ENCODE measurements at regions not wholly inside any gene's neighbourhood (a gene's known extent, or its start where the extent isn't known, plus 50 kb on each side); places are given as distances from the start of the nearest gene placed in this dataset.
A peak's percentile ranks its signal among the peaks of the same experiment; 100 is the strongest.

DNA sequence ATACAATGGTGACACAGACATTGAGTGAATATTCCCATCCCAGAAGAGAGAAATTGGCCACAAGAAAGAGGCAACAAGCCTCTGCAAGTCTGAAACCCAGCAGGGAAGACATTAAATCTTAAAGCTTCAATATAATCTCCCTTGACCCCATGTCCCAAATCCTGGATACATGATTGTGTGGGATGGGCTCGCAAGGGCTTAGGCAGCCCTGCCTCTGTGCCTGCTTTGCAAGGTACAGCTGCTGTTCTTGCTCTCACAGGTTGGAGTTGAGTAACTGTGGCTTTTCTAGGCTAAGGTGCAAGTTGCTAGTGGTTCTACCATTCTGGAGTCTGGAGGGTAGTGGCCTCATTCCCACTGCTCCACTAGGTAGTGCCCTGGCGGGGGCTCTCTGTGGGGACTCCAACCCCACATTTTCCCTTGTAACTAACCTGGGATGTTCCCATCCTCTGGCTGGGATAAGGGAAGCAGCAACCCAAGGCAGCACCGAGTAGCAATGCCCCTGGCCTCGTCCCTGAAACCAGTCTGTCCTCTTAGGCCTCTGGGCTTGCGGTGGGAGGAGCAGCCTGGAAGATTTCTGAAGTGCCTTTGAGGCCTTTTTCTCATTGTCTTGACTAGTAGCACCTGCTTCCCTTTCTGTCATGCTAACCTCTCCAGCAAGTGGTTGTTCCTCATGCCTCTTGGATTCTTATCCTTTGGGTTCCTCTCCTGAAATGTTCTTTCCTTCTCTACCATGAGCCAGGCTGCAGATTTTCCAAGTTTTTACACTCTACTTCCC is 90.0 kb downstream of the FAM174B start:
- intact Hi-C loops (cut with DNase I), result no loop called here
- ATAC-seq (no peak), DNase-seq (no peak)
- Histone ChIP-seq H3K4me1 (ENCODE audit: control insufficient read depth, insufficient read depth, low read length) (peaks cover 2% of the 10 kb centered on the region), H3K4me3 (ENCODE audit: low read length) (no peak overlapping the region), H3K27ac (ENCODE audit: low read length) (no peak overlapping the region), H3K9me3 (ENCODE audit: control insufficient read depth, low read length) (no peaks in the 10 kb centered on the region), H3K27me3 (ENCODE audit: control insufficient read depth, insufficient read depth) (no peaks in the 10 kb centered on the region)
- WGBS, result 94% methylated on average over 5 of the region's 5 CpGs

DNA sequence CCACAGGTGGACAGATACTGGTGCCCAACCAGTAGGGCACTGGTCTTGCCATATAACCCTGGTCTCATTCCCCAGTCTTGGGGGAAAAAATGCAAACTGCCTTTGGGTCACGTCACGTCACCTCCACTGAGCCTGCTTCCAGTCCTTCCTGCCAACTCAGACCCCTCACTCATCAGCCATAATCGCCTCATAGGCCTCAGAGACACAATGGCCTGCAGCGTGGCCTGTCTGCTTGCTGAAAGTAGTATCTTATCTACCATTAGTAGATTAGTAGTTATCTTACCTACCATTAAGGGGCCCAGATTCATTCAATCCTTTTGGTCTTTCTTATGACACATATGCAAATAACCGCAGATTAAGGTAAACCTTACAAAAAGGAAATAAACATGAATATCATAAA is 93.8 kb downstream of the FAM174B start:
- no peak overlapping the region for H3K4me3 ChIP-seq (ENCODE audit: low read length)
- H3K27ac ChIP-seq (ENCODE audit: low read length), result no peak overlapping the region
- 79% methylated on average over 5 of the region's 5 CpGs for WGBS
- no peaks in the 10 kb centered on the region for H3K27me3 ChIP-seq (ENCODE audit: control insufficient read depth, insufficient read depth)
- H3K4me1 ChIP-seq (ENCODE audit: control insufficient read depth, insufficient read depth, low read length), result peaks cover 2% of the 10 kb centered on the region
- H3K9me3 ChIP-seq (ENCODE audit: control insufficient read depth, low read length), result no peaks in the 10 kb centered on the region
- ATAC-seq (no peak), DNase-seq (no peak)
- intact Hi-C loops (cut with DNase I), result no loop called here

DNA sequence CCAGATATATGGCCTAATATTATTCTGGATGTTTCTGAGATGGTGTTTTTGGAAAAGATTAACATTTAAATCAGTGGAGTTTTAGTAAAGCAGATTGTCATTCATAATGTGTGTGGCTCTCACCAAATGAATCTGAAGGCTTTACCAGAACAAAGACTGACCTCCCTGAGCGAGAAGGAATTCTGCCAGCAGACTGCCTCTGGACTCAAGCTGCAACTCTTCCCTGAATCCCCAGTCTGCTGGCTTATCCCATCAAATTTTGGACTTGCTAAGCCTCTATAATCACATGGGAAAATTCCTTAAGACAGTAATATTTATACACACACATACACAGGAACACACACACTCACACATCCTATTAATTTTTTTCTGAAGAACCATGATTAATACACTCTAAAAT is 102.3 kb downstream of the FAM174B start:
- H3K27ac ChIP-seq (ENCODE audit: low read length), result no peak overlapping the region
- intact Hi-C loops (cut with DNase I), result no loop called here
- ATAC-seq (no peak), DNase-seq (no peak)
- no peak overlapping the region for H3K4me3 ChIP-seq (ENCODE audit: low read length)
- 69% methylated on average over 1 of the region's 1 CpG for WGBS
- H3K27me3 ChIP-seq (ENCODE audit: control insufficient read depth, insufficient read depth), result no peaks in the 10 kb centered on the region
- no peaks in the 10 kb centered on the region for H3K9me3 ChIP-seq (ENCODE audit: control insufficient read depth, low read length)
- H3K4me1 ChIP-seq (ENCODE audit: control insufficient read depth, insufficient read depth, low read length), result no peaks in the 10 kb centered on the region

DNA sequence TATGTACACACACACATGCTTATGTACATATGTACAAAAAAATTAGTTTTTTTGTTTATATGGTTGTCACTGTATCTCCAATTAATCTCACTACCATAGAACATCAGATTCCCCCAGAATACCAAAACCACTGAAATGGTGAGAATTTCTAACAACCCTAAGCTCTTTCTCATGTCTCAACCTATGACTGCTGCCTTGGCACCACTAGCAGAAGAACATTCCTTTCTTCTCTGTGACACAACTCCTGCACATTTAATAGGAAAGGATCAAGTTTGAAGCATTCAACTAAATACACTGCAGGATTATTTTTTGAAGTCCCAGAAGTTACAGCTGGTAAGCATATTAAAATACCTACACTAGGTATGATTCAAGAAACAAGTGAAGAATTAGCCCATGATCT is 109.6 kb downstream of the FAM174B start:
- Histone ChIP-seq H3K9me3 (ENCODE audit: control insufficient read depth, low read length) (no peaks in the 10 kb centered on the region), H3K4me1 (ENCODE audit: control insufficient read depth, insufficient read depth, low read length) (no peaks in the 10 kb centered on the region), H3K27ac (ENCODE audit: low read length) (no peak overlapping the region), H3K4me3 (ENCODE audit: low read length) (no peak overlapping the region), H3K27me3 (ENCODE audit: control insufficient read depth, insufficient read depth) (peaks cover 3% of the 10 kb centered on the region)
- intact Hi-C loops (cut with DNase I), result no loop called here
- ATAC-seq (no peak), DNase-seq (no peak)

DNA sequence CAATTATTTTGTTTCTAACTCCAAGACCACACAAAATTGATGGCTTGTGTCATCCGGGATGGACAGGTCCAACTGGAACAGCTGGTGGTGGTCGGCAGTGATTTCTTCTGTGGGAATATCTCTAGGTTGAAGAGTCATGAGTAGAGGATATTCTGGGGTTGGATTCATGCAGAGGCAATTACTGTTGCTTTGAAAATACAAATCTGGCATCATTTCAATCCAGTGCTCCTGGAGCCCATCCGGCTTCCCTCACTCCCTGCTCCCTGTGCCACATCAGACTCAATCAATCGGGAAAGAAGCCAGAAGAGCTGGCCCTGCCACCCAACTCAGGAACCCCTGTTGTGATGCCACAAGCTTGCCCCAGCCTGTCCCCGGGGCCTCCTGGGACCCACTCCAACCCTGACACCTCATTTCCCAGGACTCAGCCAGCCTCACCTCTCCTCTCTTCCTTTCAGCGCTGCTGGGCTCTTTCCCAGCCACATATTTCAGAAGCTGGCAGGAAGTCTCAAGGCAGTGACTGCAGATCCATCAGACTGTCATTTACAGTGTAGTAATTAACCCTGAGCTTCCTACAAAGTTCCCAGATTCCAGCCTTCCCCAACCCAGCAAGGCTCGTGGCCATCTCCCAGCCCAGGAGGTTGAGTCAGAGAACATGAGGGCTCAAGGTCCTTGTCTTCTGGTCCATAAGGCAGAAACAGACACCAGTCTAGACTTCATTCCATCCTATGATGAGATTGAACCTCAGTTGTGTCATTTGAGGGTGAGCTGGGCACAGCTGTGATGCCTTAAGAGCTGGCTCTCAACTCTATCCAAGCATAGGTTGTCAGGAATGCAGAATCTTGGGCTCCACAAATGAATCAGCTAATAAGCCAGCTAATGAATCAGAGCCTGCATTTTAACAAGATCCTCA is 114.0 kb downstream of the FAM174B start:
- 31% methylated on average over 7 of the region's 7 CpGs for WGBS
- Histone ChIP-seq H3K27ac (ENCODE audit: low read length) (peak overlapping the region; percentile 28), H3K4me1 (ENCODE audit: control insufficient read depth, insufficient read depth, low read length) (no peaks in the 10 kb centered on the region), H3K4me3 (ENCODE audit: low read length) (no peak overlapping the region), H3K27me3 (ENCODE audit: control insufficient read depth, insufficient read depth) (no peaks in the 10 kb centered on the region), H3K9me3 (ENCODE audit: control insufficient read depth, low read length) (no peaks in the 10 kb centered on the region)
- peak; percentile 54 to 82 (median 76) for DNase-seq
- intact Hi-C loops (cut with DNase I), result no loop called here
- peak; percentile 92 to 95 for ATAC-seq

DNA sequence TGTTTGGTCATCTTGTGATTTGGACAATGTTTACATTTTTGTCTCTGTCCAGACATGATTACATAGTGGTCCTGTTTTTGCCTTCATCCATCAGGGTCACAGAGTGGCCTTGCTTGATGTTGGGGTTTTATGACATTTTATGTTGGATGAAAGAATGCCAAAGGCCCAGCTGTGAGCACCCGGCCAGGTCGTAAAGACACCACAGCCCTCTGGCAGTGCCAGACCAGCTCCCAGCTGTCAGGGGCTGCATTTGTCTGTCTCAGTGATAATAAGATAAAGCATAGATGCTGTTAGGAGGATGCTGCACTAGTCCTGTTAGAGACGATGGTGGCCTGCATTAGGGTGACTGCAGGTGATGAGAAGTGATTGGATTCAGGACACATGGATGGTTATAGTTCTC is 117.5 kb downstream of the FAM174B start:
- Histone ChIP-seq H3K9me3 (ENCODE audit: control insufficient read depth, low read length) (no peaks in the 10 kb centered on the region), H3K4me1 (ENCODE audit: control insufficient read depth, insufficient read depth, low read length) (peaks cover 2% of the 10 kb centered on the region), H3K4me3 (ENCODE audit: low read length) (no peak overlapping the region), H3K27ac (ENCODE audit: low read length) (no peak overlapping the region), H3K27me3 (ENCODE audit: control insufficient read depth, insufficient read depth) (no peaks in the 10 kb centered on the region)
- ATAC-seq (no peak), DNase-seq (no peak)
- WGBS, result 59% methylated on average over 3 of the region's 3 CpGs
- intact Hi-C loops (cut with DNase I), result no loop called here

DNA sequence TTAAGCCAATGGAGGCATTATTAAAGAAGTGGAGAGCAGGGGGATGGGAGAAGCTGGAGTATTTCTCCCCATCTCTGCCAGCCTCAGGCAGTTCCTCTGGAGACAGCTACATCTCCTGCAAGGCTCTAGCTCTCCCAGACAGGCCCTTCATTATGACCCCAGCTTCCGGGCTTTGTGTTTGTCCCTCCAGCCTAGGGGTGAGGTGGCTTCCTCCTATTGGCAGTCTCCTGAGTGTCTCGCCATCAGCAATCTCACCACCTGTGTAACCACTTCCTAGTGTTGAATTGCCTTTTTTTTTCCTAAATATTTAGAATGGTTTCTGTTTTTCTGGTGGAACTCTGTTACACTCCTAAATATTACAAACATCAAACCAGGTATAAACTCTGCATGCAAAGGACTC is 122.3 kb downstream of the FAM174B start:
- H3K27me3 ChIP-seq (ENCODE audit: control insufficient read depth, insufficient read depth), result no peaks in the 10 kb centered on the region
- no peak for ATAC-seq
- no peak overlapping the region for H3K4me3 ChIP-seq (ENCODE audit: low read length)
- no peaks in the 10 kb centered on the region for H3K9me3 ChIP-seq (ENCODE audit: control insufficient read depth, low read length)
- H3K27ac ChIP-seq (ENCODE audit: low read length), result no peak overlapping the region
- WGBS, result 61% methylated on average over 2 of the region's 2 CpGs
- intact Hi-C loops (cut with DNase I), result no loop called here
- peaks cover 2% of the 10 kb centered on the region for H3K4me1 ChIP-seq (ENCODE audit: control insufficient read depth, insufficient read depth, low read length)
- no peak for DNase-seq

DNA sequence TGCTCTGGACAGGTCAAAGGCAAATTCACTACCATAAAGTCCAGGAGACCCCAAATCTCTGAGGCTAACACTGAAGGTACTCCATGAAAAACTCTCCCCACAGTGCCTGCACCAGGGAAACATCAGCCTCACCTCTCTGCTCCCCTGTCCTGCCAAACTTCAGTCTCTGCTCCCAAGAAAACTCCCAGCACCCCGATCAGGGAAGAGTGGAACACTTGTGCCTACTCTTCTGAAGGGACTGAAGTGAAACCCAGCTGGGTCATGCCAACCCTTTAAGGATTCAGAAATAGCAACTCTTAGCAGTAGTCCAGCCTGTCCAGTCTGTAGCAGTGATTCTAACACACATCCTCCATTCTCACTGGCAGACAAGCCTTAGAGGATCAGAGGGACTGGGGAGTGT is 124.2 kb downstream of the FAM174B start:
- intact Hi-C loops (cut with DNase I), result no loop called here
- H3K9me3 ChIP-seq (ENCODE audit: control insufficient read depth, low read length), result no peaks in the 10 kb centered on the region
- no peak overlapping the region for H3K27ac ChIP-seq (ENCODE audit: low read length)
- H3K27me3 ChIP-seq (ENCODE audit: control insufficient read depth, insufficient read depth), result no peaks in the 10 kb centered on the region
- 69% methylated on average over 1 of the region's 1 CpG for WGBS
- peaks cover 2% of the 10 kb centered on the region for H3K4me1 ChIP-seq (ENCODE audit: control insufficient read depth, insufficient read depth, low read length)
- no peak overlapping the region for H3K4me3 ChIP-seq (ENCODE audit: low read length)
- DNase-seq (no peak), ATAC-seq (no peak)

DNA sequence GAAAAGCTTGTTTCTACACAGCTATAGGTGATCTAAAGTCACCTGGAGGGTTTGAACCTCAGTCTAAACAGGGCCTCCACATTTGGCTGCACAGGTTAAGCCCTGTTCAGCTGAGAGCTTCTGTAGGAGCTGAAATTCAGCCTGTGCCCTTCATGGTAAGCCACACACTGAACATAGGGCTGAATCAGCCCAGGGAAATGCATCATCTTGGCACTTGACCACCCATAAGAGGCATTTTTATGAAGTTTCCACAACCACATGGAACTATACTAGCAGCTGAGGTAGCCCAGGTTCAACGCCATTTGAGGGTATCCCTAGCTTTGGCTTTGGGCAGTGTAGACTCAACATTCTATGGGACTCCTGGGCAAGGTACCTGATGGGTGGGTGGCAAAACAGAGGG is 126.8 kb downstream of the FAM174B start:
- no peaks in the 10 kb centered on the region for H3K4me1 ChIP-seq (ENCODE audit: control insufficient read depth, insufficient read depth, low read length)
- no peaks in the 10 kb centered on the region for H3K27me3 ChIP-seq (ENCODE audit: control insufficient read depth, insufficient read depth)
- 94% methylated on average over 1 of the region's 1 CpG for WGBS
- intact Hi-C loops (cut with DNase I), result loop anchor here in 3 of 4 donors (5.0 to 10.0 kb wide), 3 partner anchors 154 to 189 kb away; no protein-coding TSS in a partner anchor
- DNase-seq (no peak), ATAC-seq (no peak)
- H3K4me3 ChIP-seq (ENCODE audit: low read length), result no peak overlapping the region
- no peak overlapping the region for H3K27ac ChIP-seq (ENCODE audit: low read length)
- no peaks in the 10 kb centered on the region for H3K9me3 ChIP-seq (ENCODE audit: control insufficient read depth, low read length)

DNA sequence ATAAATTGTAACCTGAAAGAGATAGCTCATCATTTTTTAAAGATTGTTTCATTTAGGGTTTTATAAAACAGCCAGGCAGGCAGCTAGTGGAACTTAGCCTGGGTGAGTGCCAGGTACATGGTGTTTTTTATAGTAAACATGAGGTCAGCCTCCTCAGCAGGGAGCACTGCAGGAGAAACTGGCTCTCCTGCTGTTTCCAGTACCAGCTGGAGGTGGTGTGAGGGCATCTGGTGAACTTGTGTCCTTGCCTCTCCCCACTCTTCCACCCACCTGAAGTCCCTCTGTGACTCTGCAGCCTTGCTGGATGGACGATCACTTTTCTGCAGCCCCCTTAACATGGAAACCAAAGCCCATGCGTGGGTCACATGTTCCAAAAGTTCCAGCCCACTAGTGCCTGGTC is 128.4 kb downstream of the FAM174B start:
- Histone ChIP-seq H3K4me1 (ENCODE audit: control insufficient read depth, insufficient read depth, low read length) (no peaks in the 10 kb centered on the region), H3K27ac (ENCODE audit: low read length) (peak overlapping the region; percentile 25), H3K4me3 (ENCODE audit: low read length) (no peak overlapping the region), H3K27me3 (ENCODE audit: control insufficient read depth, insufficient read depth) (no peaks in the 10 kb centered on the region), H3K9me3 (ENCODE audit: control insufficient read depth, low read length) (no peaks in the 10 kb centered on the region)
- 61% methylated on average over 2 of the region's 2 CpGs for WGBS
- ATAC-seq (peak; percentile 57 to 80), DNase-seq (peak in 1 of 3 donors; percentile 47)
- intact Hi-C loops (cut with DNase I), result loop anchor here in 3 of 4 donors (5.0 to 10.0 kb wide), 3 partner anchors 155 to 190 kb away; no protein-coding TSS in a partner anchor

DNA sequence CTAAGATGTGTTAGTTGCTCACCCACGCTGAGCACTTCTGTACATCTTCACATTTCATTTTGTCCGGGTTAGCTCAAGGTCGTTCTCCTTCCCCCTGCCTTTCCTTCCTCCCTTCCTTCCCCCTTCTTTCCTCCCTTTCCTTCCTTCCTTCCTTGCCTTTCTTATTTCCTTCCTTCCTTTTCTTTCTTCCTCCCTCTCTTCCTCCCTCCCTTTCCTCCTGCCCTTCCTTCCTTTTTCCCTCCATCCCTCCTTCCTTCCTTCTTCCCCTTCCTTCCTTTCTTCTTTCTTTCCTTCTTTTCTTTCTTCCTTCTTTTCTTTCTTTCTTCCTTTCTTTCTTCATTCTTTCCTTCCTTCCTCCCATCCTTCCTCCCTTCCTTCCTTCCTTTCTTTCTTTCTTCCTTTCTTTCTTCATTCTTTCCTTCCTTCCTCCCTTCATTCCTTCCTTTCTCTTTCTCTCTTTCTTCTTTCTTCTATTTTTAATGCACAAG is 129.8 kb downstream of the FAM174B start:
- intact Hi-C loops (cut with DNase I), result loop anchor here in 3 of 4 donors (5.0 to 10.0 kb wide), 3 partner anchors 156 to 191 kb away; no protein-coding TSS in a partner anchor

More for the DNA sequence above, 129.8 kb downstream of the FAM174B start:
- no peak for DNase-seq
- 51% methylated on average over 3 of the region's 3 CpGs for WGBS
- no peak for ATAC-seq
- Histone ChIP-seq H3K4me3 (ENCODE audit: low read length) (no peak overlapping the region), H3K4me1 (ENCODE audit: control insufficient read depth, insufficient read depth, low read length) (no peaks in the 10 kb centered on the region), H3K27ac (ENCODE audit: low read length) (no peak overlapping the region), H3K27me3 (ENCODE audit: control insufficient read depth, insufficient read depth) (no peaks in the 10 kb centered on the region), H3K9me3 (ENCODE audit: control insufficient read depth, low read length) (no peaks in the 10 kb centered on the region)
